Non-pigmented ciliary epithelial cell (primary cell): ENCODE measurements at regions not wholly inside any gene's neighbourhood (a gene's known extent, or its start where the extent isn't known, plus 50 kb on each side); places are given as distances from the start of the nearest gene placed in this dataset.
A peak's percentile ranks its signal among the peaks of the same experiment; 100 is the strongest.
"Not testable (repeated sequence)": the region's sequence is repeated elsewhere in the genome, so short reads cannot be mapped to it uniquely, and the experiment has no call there.

Experiments
- DNase-seq: peaks from one replicate; pipeline ENCODE4 v3.0.0-alpha.2; 2010; ENCODE audit warnings: low read depth

DNA sequence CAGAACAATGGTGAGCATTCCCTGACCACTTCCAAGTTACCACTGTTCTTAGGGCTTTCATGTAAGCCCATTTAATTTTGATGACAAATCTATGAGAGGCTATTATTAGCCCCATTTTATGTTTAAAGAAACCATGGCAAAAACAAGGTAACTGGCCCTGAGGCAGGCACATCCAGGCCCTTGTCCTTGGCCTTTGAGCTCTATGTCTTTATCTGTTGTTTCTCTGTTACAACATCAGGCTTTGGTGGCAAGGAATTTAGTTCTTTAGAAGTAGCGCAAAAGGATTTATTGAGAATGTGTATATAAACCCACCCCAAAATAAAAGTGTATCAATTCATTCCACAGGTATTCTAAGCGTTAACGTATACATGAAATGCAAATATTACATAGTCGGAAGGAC is 257.1 kb downstream of the HNMT start:
- no peak for DNase-seq

GRCh38 chr2:138223319-138223718 is 259.0 kb downstream of the HNMT start:
- peak; percentile 27 for DNase-seq

- DNase-seq, result no peak
These were observed 262.9 kb downstream of the HNMT start for GRCh38 chr2:138227195-138227594.

- DNase-seq, result no peak
These were observed 263.8 kb downstream of the HNMT start for GRCh38 chr2:138228101-138228500.

- DNase-seq, result no peak
These were observed 267.3 kb upstream of the SPOPL start for GRCh38 chr2:138234265-138234664.

DNA sequence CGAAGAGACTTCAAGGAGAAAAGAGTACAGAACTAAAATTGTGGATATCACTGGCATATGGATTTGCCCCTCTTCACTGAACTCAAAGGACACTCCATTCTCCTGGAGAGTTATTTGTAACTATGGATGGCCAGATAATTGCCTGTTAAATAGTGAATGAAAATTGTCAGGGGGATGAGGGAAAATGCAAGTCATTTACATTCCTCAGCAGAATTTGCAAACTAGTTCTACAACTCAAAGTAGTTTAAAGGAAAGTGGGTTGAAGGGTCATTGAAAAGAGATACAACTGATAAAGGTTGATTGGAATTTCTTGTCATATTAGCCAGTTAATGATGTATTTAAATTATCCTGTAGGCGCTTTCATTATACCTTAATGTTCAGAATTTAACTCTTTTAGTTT is 266.5 kb upstream of the SPOPL start:
- DNase-seq, result no peak

DNA sequence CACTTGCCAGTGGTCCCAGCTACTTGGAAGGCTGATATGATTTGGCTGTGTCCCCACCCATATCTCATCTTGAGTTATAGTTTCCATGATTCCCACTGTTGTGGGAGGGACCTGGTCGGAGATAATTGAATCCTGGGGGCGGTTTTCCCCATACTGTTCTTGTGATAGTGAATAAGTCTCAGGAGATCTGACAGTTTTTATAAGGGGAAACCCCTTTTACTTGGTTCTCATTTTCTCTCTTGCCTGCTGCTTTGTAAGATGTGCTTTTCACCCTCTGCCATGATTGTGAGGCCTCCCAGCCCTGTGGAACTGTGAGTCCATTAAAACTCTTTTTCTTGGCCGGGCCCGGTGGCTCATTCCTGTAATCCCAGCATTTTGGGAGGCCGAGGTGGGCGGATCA is 265.4 kb upstream of the SPOPL start:
- no peak for DNase-seq

- DNase-seq, result no peak
These were observed 263.7 kb upstream of the SPOPL start for GRCh38 chr2:138237667-138238384.

DNA sequence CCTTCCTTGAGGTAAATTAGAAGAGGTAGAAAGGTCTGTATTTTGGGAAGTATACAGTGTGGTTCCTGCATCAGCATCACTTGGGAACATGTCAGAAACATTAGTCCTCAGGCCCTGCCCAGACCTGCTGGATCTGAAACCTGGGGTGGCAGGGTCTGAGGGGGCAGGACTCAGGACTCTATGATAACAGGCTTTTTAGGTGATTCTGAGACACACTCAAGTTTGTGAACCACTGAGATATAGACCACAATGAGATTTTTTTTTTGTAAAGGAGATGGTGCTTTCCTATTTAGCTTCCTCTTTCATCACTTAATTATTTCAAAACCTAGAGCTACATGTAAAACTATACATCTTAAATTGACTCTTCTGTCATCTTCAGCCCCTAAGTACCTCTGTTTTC is 262.7 kb upstream of the SPOPL start:
- no peak for DNase-seq

GRCh38 chr2:138239902-138240491 is 261.6 kb upstream of the SPOPL start:
- no peak for DNase-seq

- no peak for DNase-seq
These were observed 258.2 kb upstream of the SPOPL start for GRCh38 chr2:138243372-138243771.

- DNase-seq, result no peak
These were observed 257.1 kb upstream of the SPOPL start for GRCh38 chr2:138244501-138244925.

GRCh38 chr2:138245310-138245709 is 256.3 kb upstream of the SPOPL start:
- DNase-seq, result no peak

- no peak for DNase-seq
These were observed 254.3 kb upstream of the SPOPL start for GRCh38 chr2:138247302-138247701.

DNA sequence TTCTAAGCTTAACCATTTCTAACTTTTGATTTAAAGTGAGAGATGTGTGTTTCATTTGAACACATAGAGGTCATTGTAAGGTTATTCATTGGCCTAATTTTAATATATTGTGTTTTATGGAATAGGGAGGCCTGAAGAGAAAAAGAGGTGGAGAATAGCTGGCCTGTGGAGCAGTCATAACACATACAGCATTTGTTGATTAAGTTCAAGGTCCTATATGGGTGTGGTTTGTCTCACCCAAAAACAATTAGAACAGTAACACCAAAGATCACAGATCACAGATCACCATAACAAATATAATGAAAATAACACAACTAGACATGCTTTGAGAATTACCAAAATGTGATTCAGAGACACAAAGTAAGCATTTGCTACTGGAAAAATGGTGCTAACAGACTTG is 252.4 kb upstream of the SPOPL start:
- DNase-seq, result no peak

DNA sequence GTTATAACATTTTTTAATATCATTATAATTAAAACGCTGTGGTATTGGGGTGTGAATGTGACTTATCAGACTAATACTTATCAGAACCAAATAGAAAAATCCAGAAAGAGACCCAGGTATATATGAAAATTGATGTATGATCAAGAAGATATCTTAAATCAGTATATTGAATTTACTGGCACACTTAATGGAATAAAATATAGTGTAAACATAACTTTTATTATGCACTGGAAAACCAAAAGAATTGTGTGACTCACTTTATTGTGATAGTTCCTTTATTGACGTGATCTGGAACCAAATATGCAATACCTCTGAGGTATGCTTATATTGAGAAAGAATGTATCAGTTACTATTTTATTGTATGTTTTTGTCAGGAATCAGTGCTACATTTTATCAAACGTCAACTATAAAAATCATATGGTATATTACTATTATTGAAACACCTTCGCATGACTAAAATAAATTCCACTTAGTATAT is 250.7 kb upstream of the SPOPL start:
- not testable (repeated sequence) for DNase-seq

DNA sequence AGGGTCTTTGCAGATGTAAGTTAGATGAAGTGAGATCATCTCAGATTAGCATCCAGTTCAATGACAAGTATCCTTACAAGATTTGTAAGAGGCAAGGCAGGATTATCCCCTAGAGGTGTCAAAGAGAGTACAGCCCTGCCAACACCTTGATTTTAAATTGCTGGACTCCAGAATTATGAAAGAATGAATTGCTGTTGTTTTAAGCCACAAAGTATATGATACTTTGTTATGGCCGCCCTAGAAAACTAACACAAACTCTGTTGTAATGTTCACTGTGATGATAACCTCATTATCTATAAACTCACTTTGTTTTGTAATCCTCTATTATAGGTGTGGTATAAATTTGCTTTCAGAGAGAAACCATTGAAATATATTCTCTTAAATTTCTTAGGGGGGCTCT is 249.0 kb upstream of the SPOPL start:
- DNase-seq, result no peak

GRCh38 chr2:138255670-138256069 is 245.9 kb upstream of the SPOPL start:
- DNase-seq, result no peak

DNA sequence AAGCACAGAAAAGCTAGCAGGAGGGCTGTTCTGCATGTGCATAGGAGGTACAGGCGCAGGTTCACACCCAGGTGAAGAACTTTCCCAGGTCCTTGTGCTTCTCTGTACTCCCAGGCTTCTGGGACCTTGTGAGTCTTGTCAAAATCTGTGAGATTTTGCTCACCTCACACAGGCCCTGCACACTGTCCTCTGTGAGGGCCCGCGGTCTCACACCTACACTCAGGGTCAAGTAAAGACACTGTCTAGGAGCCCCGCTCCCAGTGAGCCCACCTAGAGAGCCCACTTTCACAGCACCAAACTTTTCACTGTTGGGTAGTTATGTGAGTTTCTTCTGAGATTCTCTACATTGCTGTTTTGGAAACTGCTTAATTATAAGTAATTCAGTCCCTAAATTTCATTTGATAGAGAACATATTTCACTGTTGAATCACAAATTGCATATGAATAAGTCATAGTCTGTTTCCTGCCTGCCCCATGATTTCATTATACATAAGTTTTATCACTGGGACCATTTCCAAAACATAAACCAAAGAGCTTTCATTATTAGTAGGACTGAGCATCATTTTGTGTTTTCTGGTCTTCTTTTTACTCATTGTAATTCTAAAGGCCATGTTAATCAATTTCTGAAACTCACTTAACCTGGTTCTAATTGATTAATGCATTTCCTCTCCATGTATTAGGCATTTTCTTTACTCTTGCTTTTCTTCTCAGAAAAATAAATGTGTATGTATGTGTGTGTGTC is 234.2 kb upstream of the SPOPL start:
- peak; percentile 63 for DNase-seq

DNA sequence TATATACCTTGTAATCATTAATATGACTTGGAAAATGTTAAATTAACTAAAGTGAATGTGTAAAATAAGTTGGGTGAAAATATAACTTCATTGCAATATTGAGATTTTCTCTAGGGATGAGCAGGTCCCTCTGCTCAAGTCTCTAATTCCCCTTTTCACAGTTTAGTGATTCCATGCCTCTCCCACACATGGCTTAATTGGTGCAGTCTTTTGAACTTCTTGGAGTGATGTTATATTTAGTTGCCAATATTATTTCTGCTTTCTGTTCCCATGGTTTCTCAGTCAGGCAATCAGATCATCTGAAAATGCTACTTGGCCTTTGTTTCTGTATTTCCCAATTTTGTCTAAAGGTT is 233.7 kb upstream of the SPOPL start:
- DNase-seq, result no peak

GRCh38 chr2:138269765-138270164 is 231.8 kb upstream of the SPOPL start:
- DNase-seq, result no peak

DNA sequence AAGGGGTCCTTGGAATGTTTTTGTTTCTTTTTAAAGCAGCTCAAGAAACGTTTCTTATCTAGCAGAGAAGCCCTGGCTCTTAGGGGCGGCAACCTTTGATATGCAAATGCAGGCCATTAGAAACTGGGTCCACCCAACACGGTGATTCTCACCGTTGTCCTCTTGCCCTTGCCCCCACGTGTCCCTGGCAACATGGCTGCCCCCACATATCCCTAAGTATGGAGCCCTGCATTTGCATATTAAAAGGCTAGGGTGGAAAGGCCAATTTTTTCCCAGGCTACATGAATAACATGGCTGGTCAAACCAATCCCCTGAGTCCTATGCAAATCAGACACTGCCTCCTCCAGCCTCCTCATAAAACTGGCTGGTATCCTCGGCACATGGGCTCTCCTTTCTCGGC is 230.1 kb upstream of the SPOPL start:
- no peak for DNase-seq

GRCh38 chr2:138272524-138273195 is 228.9 kb upstream of the SPOPL start:
- no peak for DNase-seq
